ENCODE measurements at regions not wholly inside any gene's neighbourhood (a gene's known extent, or its start where the extent isn't known, plus 50 kb on each side); places are given as distances from the start of the nearest gene placed in this dataset.
A peak's percentile ranks its signal among the peaks of the same experiment; 100 is the strongest.

- DNase-seq (ENCODE audit: low read depth in 2 of 2): no peak
Observed at GRCh38 chr3:72307438-72308115, 522.6 kb upstream of the PROK2 start.

DNA sequence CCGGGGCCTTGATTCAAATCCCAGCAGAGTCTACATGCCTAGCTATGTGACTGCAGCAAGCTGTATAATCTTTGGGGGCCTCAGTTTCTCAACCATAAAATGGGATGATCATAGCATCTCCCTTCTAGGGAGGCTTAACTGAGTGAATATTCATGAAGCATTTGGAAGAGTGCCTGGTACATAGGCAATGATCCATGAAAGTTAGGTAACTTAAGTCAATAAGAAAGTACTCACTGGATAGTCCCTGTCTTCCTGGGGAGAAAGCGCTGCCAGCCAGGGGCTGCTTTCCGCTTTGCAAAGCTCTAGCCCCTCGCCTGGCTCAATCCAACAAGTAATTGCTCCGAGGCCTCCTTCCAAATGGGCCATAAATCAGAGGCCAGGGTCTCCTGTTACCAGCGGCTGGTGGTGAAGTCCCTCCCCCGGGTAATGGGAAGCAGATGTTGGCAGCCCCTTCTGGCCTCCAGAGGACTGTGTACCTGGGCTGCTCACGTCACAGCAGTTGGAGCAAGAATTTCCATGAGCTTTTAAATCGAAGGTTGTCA lies 521.9 kb upstream of the PROK2 start:
- DNase-seq (ENCODE audit: low read depth in 2 of 2): no peak

DNA sequence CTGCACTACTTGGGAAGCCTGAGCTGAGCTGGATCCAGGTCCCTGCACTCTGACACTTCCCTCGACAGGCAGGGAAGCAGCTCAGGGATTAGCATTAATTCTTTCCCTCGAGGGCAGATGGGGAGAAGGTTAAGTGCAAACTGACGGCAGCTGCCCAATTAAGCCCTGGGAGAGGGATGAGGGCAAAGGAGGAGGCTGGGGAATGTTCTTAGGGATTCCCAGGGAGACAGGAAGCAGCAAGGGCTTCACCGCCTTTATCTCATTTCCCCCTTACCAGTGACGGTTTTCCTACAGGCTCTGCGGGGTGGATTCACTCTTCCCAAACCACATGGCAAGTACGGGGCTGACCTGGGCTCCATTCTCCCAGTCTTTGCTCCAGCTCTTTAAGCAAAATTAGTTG lies 519.0 kb upstream of the PROK2 start:
- DNase-seq (ENCODE audit: low read depth in 2 of 2): no peak

DNA sequence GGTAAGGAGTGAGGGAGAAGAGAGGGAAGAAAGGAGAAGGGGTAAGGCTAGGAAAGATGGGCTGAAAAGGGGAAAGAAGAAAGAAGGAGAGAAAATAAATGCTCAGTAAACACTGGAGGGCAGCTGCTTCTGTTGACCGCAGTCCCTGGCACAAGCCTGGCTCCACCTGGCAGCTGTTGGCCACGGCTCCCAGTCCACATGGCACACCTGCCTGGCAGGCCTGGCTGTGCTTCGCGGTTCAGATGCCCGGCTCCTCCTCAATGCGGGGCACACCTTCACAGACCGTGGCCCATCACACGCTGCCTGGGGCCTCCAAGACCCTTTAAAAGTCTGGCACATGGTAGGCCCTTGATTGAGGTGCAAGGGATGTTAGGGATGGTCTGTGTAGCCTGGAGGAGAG lies 516.8 kb upstream of the PROK2 start:
- DNase-seq (ENCODE audit: low read depth in 2 of 2): no peak

GRCh38 chr3:72300621-72301020 lies 515.7 kb upstream of the PROK2 start:
- no peak for DNase-seq (ENCODE audit: low read depth in 2 of 2)

- DNase-seq (ENCODE audit: low read depth in 2 of 2): no peak
Observed at GRCh38 chr3:72299823-72300222, 514.9 kb upstream of the PROK2 start.

- no peak for DNase-seq (ENCODE audit: low read depth in 2 of 2)
Observed at GRCh38 chr3:72299321-72299802, 514.4 kb upstream of the PROK2 start.

GRCh38 chr3:72298201-72299152 lies 513.5 kb upstream of the PROK2 start:
- no peak for DNase-seq (ENCODE audit: low read depth in 2 of 2)

GRCh38 chr3:72297481-72297880 lies 512.5 kb upstream of the PROK2 start:
- no peak for DNase-seq (ENCODE audit: low read depth in 2 of 2)

DNA sequence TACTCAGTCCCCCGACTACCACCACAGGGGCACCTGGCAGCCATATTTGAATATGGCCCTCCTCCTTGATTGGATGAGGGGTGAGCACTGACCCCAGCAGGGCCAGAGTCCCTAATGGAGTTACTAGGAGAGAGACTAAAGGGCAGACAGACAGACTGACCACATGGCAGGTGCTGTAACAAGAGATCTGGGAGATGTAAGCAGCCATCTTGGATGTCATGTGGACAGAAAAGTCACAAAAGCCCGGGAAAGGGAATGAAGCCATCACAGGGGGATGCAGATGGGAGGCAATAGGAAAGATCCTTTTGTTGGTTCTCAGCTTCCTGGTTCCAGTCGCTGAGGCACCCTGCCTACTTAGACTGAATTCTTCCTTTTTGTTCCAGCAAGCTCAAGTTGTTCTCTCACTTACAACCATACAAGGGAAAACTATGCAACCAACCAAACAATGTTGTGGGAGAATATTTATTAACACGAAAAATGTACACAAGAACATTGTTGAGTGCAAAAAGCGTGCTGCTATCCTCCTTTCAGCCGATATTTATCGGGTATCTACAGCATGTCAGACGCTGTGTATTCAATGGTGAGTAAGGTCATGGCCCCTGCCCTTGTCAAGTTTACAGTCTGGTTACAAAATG lies 511.6 kb upstream of the PROK2 start:
- DNase-seq (ENCODE audit: low read depth in 2 of 2): no peak

GRCh38 chr3:72295962-72296450 lies 511.1 kb upstream of the PROK2 start:
- no peak for DNase-seq (ENCODE audit: low read depth in 2 of 2)

DNA sequence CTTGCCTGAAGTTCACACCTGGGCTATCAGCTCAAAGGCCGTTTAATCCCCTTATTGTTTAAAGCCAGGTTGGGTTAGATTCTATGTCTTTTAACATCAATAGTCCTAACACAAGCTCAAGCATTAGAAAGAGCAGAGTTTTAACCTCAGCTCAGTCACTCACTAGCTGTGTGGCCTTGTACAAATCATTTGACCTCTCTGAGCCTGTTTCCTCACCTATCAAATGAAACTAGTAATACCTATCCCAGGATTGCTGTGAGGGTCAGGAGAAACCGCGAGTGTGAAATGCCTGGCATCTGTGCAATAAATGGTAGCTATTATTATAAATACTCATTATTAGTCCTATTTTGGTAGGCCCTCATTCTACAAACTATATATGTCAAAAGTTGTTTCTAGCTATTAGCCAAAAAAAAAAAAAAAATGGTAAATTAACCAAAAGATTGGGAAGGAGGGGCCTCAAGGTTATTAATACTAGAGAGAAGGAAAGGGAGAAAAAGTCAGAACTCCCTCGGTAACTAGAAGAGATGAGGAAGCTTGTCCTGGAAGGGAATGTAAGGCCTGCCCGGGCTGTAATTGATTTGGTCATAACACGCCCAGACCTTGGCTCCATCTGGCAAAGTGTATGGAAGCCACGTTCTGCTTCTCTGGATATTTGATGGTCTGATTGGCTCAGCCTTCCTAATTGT lies 510.5 kb upstream of the PROK2 start:
- no peak for DNase-seq (ENCODE audit: low read depth in 2 of 2)

GRCh38 chr3:72290859-72291638 lies 506.1 kb upstream of the PROK2 start:
- no peak for DNase-seq (ENCODE audit: low read depth in 2 of 2)

- DNase-seq (ENCODE audit: low read depth in 2 of 2): no peak
Observed at GRCh38 chr3:72289692-72290071, 504.7 kb upstream of the PROK2 start.

- peak in 1 of 2 donors; percentile 13 for DNase-seq (ENCODE audit: low read depth in 2 of 2)
Observed at GRCh38 chr3:72288955-72289691, 504.2 kb upstream of the PROK2 start.

- DNase-seq (ENCODE audit: low read depth in 2 of 2): no peak
Observed at GRCh38 chr3:72287956-72288355, 503.0 kb upstream of the PROK2 start.

GRCh38 chr3:72285502-72285901 lies 500.6 kb upstream of the PROK2 start:
- DNase-seq (ENCODE audit: low read depth in 2 of 2): no peak

DNA sequence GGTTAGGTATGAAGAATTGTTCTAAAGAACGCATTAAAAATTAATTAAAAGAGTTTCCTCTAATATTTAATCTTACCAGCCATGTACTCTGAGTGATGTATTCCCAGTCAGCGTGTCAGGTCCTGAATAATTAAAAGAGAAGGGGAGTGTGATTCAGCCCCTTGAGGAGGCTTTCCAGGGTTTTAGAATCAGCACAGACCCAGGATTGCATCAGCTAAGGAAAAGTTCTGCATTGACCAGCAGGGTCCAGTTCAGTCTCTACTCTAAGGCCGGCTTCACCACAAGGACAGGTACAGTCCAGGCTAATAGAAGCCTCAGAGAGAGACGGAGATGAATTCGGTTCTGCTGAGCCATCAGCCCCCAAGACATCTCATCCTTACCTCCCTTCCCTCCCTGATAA lies 499.5 kb upstream of the PROK2 start:
- no peak for DNase-seq (ENCODE audit: low read depth in 2 of 2)

DNA sequence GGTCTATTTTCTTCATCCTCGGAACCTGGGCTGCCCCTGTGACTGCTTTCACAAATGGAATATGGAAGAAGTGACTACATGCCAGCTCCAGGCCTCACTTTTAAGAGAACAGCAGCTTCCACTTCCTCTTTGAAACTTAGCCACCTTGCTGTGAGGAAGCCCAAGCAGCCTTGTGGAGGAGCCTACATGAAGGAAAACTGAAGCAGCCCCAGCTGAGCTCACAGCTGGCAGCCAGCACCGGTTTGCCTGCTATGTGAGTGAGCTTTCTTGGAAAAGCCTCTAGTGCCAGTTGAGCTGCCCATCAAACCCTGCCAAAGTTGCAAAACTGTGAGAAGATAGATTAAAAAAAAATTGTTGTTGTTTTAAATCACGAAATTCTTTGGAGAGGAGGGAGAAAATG lies 498.0 kb upstream of the PROK2 start:
- no peak for DNase-seq (ENCODE audit: low read depth in 2 of 2)

DNA sequence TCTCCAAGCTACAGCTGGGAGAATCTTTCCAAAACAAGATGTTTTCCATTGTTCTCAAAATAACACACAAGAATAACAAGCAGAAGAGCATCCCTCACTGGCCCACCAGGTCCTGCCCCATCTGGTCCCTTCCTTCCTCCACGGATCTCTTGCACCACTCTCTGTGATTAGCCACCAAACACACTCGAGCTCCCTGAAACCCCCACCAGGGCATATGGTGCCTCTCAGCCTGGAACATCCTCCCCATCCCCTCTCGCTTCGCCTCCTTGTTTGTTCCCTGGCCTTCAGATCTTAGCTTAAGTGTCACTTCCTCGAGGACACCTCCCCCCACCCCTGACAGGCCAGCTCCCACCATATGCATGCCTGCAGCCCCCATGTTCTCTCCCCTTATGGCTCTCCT lies 496.6 kb upstream of the PROK2 start:
- DNase-seq (ENCODE audit: low read depth in 2 of 2): no peak

Data from stimulated activated CD8-positive, alpha-beta memory T cell treated with anti-CD3 and anti-CD28 coated beads, Interleukin-7, amount 100 ng/mL, for 4 hours (primary cell).